ENCODE measurements at regions not wholly inside any gene's neighbourhood (a gene's known extent, or its start where the extent isn't known, plus 50 kb on each side); places are given as distances from the start of the nearest gene placed in this dataset.

DNA sequence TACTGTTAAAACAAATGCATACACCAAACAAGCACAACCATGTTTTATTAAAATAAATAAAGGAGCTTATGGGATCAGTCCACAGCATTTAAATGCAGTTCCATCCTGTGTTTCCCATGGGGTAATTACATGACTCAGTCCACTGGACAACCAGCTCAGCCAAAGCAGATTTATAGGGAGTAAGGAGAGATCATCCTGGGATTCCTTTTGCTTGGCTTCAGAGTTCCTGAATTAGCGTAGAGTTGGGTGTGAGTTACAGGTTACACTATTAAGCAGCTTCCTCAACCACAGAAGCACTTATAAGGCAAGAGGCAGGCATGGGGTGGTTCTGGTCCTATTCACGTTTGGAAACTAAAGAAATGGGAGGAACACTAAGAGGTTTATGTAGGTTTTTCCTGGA lies 381.1 kb upstream of the ACTBL2 start:
- TF ChIP-seq CTCF (IDR thresholded peaks at IDR 0.05) (no peak), POLR2A (IDR thresholded peaks at IDR 0.05) (no peak)
